Thoracic aorta (tissue), 2 donors: ENCODE measurements at regions not wholly inside any gene's neighbourhood (a gene's known extent, or its start where the extent isn't known, plus 50 kb on each side); places are given as distances from the start of the nearest gene placed in this dataset.

Experiments used
- ATAC-seq: fragments of 150-250 bp; one replicate; pipeline ENCODE4 v1.8.0; 2017; ENCODE audit warnings: low read depth; ENCODE audit not compliant: insufficient number of reproducible peaks, low FRiP score
- DNase-seq: peaks from one replicate; pipeline ENCODE4 v3.0.0-alpha.2; 2020; ENCODE audit warnings: low spot score
- H3K27ac ChIP-seq, 2 donors: fragments of 200-600 bp; sonication (generic); 1 replicate in 1 of 2; 2 replicates in 1 of 2; pipeline ENCODE4 v1.5.1; 2016; ENCODE audit warnings: mild to moderate bottlenecking in 2 of 2, moderate library complexity in 2 of 2
- H3K27me3 ChIP-seq: fragments of 200-600 bp; sonication (generic); replicated peaks from 2 replicates; pipeline ENCODE4 v1.6.0; 2016; ENCODE audit warnings: mild to moderate bottlenecking; ENCODE audit not compliant: insufficient read depth
- H3K36me3 ChIP-seq: fragments of 200-600 bp; sonication (generic); one replicate; pipeline ENCODE4 v1.5.1; 2016
- H3K4me1 ChIP-seq, 2 donors: fragments of 200-600 bp; sonication (generic); 1 replicate in 1 of 2; 2 replicates in 1 of 2; pipeline versions ENCODE4 v1.5.1 to v1.6.0; 2016; ENCODE audit warnings: low read depth in 2 of 2, mild to moderate bottlenecking in 1 of 2; ENCODE audit not compliant: control insufficient read depth in 1 of 2
- H3K4me3 ChIP-seq: fragments of 200-600 bp; sonication (generic); 2 replicates; pipeline ENCODE4 v1.5.1; 2016; ENCODE audit warnings: mild to moderate bottlenecking
- H3K9me3 ChIP-seq: fragments of 200-600 bp; sonication (generic); 2 replicates; pipeline ENCODE4 v1.5.1; 2016
- CTCF ChIP-seq: fragments of 200-600 bp; sonication (generic); IDR thresholded peaks from one replicate; pipeline ENCODE4 v1.5.1; 2019; ENCODE audit warnings: antibody characterized with exemption

GRCh38 chr9:108070861-108071260 is 581.3 kb upstream of the KLF4 start:
- no peaks in the 10 kb centered on the region for H3K36me3 ChIP-seq
- ATAC-seq (no peak), DNase-seq (no peak)
- H3K9me3 ChIP-seq: no peaks in the 10 kb centered on the region
- H3K27me3 ChIP-seq: no peaks in the 10 kb centered on the region
- no peak for TF ChIP-seq CTCF
- no peak overlapping the region for H3K27ac ChIP-seq
- no peak overlapping the region for H3K4me3 ChIP-seq
- H3K4me1 ChIP-seq: no peaks in the 10 kb centered on the region

- Histone ChIP-seq H3K9me3 (no peaks in the 10 kb centered on the region), H3K4me3 (no peak overlapping the region), H3K36me3 (no peaks in the 10 kb centered on the region), H3K4me1 (no peaks in the 10 kb centered on the region), H3K27me3 (no peaks in the 10 kb centered on the region), H3K27ac (no peak overlapping the region)
- DNase-seq (no peak), ATAC-seq (no peak)
- no peak for TF ChIP-seq CTCF
Measured at GRCh38 chr9:108069991-108070390, 580.4 kb upstream of the KLF4 start.

GRCh38 chr9:108062680-108063079 is 573.1 kb upstream of the KLF4 start:
- H3K4me3 ChIP-seq: no peak overlapping the region
- H3K27me3 ChIP-seq: no peaks in the 10 kb centered on the region
- no peak for ATAC-seq
- DNase-seq: no peak
- no peak overlapping the region for H3K27ac ChIP-seq
- H3K4me1 ChIP-seq: peaks cover 0 to 4% of the 10 kb centered on the region in 2 donors
- H3K9me3 ChIP-seq: no peaks in the 10 kb centered on the region
- TF ChIP-seq CTCF: no peak
- H3K36me3 ChIP-seq: no peaks in the 10 kb centered on the region

GRCh38 chr9:108060175-108060574 is 570.6 kb upstream of the KLF4 start:
- Histone ChIP-seq H3K27ac (no peak overlapping the region), H3K4me3 (no peak overlapping the region), H3K9me3 (no peaks in the 10 kb centered on the region), H3K36me3 (no peaks in the 10 kb centered on the region), H3K27me3 (no peaks in the 10 kb centered on the region), H3K4me1 (peaks cover 6 to 11% of the 10 kb centered on the region in 2 donors)
- no peak for DNase-seq
- ATAC-seq: no peak
- no peak for TF ChIP-seq CTCF

GRCh38 chr9:108058135-108058814 is 568.7 kb upstream of the KLF4 start:
- H3K4me3 ChIP-seq: no peak overlapping the region
- H3K4me1 ChIP-seq: peaks cover 11 to 19% of the 10 kb centered on the region in 2 donors
- no peaks in the 10 kb centered on the region for H3K36me3 ChIP-seq
- H3K9me3 ChIP-seq: no peaks in the 10 kb centered on the region
- H3K27ac ChIP-seq: no peak overlapping the region
- no peak for ATAC-seq
- DNase-seq: no peak
- no peaks in the 10 kb centered on the region for H3K27me3 ChIP-seq
- TF ChIP-seq CTCF: no peak
